Gastroesophageal sphincter (tissue), 4 donors: ENCODE measurements at regions not wholly inside any gene's neighbourhood (a gene's known extent, or its start where the extent isn't known, plus 50 kb on each side); places are given as distances from the start of the nearest gene placed in this dataset.

Source experiments
- ATAC-seq: fragments of 150-250 bp; one replicate; pipeline ENCODE4 v1.9.1; 2016; ENCODE audit warnings: mild to moderate bottlenecking, moderate library complexity
- H3K27ac ChIP-seq, 4 donors: fragments of 200-600 bp; sonication (generic) in 3 of 4; 1 replicate in 3 of 4; 2 replicates in 1 of 4; pipeline ENCODE4 v1.5.1; 2016 to 2019
- H3K27me3 ChIP-seq: fragments of 200-600 bp; sonication (generic); one replicate; pipeline ENCODE4 v1.5.1; 2019
- H3K36me3 ChIP-seq, 2 donors: fragments of 200-600 bp; sonication (generic); one replicate each; pipeline ENCODE4 v1.5.1; 2019; ENCODE audit warnings: control low read depth in 1 of 2
- H3K4me1 ChIP-seq, 3 donors: fragments of 200-600 bp; sonication (generic); 1 replicate in 2 of 3; 2 replicates in 1 of 3; pipeline ENCODE4 v1.5.1; 2016 to 2019; ENCODE audit warnings: control low read depth in 2 of 3
- H3K4me3 ChIP-seq, 2 donors: fragments of 200-600 bp; sonication (generic); one replicate each; pipeline ENCODE4 v1.5.1; 2019; ENCODE audit warnings: mild to moderate bottlenecking in 1 of 2, moderate library complexity in 1 of 2
- H3K9me3 ChIP-seq, 3 donors: fragments of 200-600 bp; sonication (generic); one replicate each; pipeline ENCODE4 v1.5.1; 2017 to 2019; ENCODE audit warnings: control low read depth in 2 of 3
- CTCF ChIP-seq, 4 experiments: fragments of 200-600 bp in 2 of 4; fragments of 450-650 bp in 2 of 4; sonication (generic) in 1 of 4; IDR thresholded peaks; one replicate each; pipeline ENCODE4 v1.5.1; 2017 to 2019; ENCODE audit warnings: antibody characterized with exemption in 4 of 4, mild to moderate bottlenecking in 2 of 4, moderate library complexity in 2 of 4
- EP300 ChIP-seq: sonication (generic); formaldehyde crosslinking; IDR thresholded peaks from one replicate; pipeline ENCODE4 v1.6.1; 2017; ENCODE audit warnings: antibody characterized with exemption, mild to moderate bottlenecking
- POLR2A ChIP-seq, 2 donors: fragments of 450-650 bp; IDR thresholded peaks; one replicate each; pipeline ENCODE4 v1.6.1; 2017; ENCODE audit warnings: antibody characterized with exemption in 2 of 2, mild to moderate bottlenecking in 2 of 2, moderate library complexity in 1 of 2
- POLR2AphosphoS5 ChIP-seq: sonication (generic); formaldehyde crosslinking; IDR thresholded peaks from one replicate; pipeline ENCODE4 v1.6.1; 2017; ENCODE audit warnings: antibody characterized with exemption
- WGBS, 2 donors: methylation state at CpG; one replicate each; pipeline ENCODE4 v1.1.5; 2018; ENCODE audit warnings: low coverage in 1 of 2; 5-methylcytosine and 5-hydroxymethylcytosine counted together

GRCh38 chr22:27588915-27589314 lies 212.6 kb downstream of the MN1 start:
- Histone ChIP-seq H3K4me3 (no peak overlapping the region), H3K36me3 (no peaks in the 10 kb centered on the region), H3K4me1 (peaks cover 0 to 8% (median 0%) of the 10 kb centered on the region in 3 donors), H3K27ac (no peak overlapping the region), H3K27me3 (no peaks in the 10 kb centered on the region), H3K9me3 (no peaks in the 10 kb centered on the region)
- 86 to 100% methylated on average over 2 of the region's 2 CpGs for WGBS, 2 donors
- TF ChIP-seq EP300 (no peak), POLR2AphosphoS5 (no peak), CTCF (IDR thresholded peaks at IDR 0.05) (no peak), POLR2A (IDR thresholded peaks at IDR 0.05) (no peak)
- no peak for ATAC-seq

GRCh38 chr22:27591060-27591459 lies 210.5 kb downstream of the MN1 start:
- Histone ChIP-seq H3K4me3 (no peak overlapping the region), H3K27me3 (no peaks in the 10 kb centered on the region), H3K36me3 (no peaks in the 10 kb centered on the region), H3K9me3 (no peaks in the 10 kb centered on the region), H3K27ac (no peak overlapping the region), H3K4me1 (peaks cover 0 to 5% (median 0%) of the 10 kb centered on the region in 3 donors)
- TF ChIP-seq EP300 = no peak
- no peak for TF ChIP-seq CTCF (IDR thresholded peaks at IDR 0.05)
- ATAC-seq = no peak
- 63% methylated on average over 2 of the region's 6 CpGs; no CpG with 5 or more reads in 1 of the 2 donors for WGBS, 2 donors

- peaks cover 0 to 5% (median 0%) of the 10 kb centered on the region in 3 donors for H3K4me1 ChIP-seq
- H3K27me3 ChIP-seq = no peaks in the 10 kb centered on the region
- H3K9me3 ChIP-seq = no peaks in the 10 kb centered on the region
- no peak overlapping the region for H3K4me3 ChIP-seq
- ATAC-seq = no peak
- WGBS, 2 donors = 100% methylated on average over 1 of the region's 2 CpGs; no CpG with 5 or more reads in 1 of the 2 donors
- no peak for TF ChIP-seq EP300
- H3K36me3 ChIP-seq = no peaks in the 10 kb centered on the region
- H3K27ac ChIP-seq = no peak overlapping the region
Observed at GRCh38 chr22:27593378-27593777, 208.2 kb downstream of the MN1 start.

- TF ChIP-seq POLR2AphosphoS5 (no peak), POLR2A (IDR thresholded peaks at IDR 0.05) (no peak), EP300 (no peak), CTCF (IDR thresholded peaks at IDR 0.05) (no peak)
- ATAC-seq = no peak
- no peaks in the 10 kb centered on the region for H3K9me3 ChIP-seq
- H3K27ac ChIP-seq = no peak overlapping the region
- no peaks in the 10 kb centered on the region for H3K36me3 ChIP-seq
- peaks cover 0 to 5% (median 0%) of the 10 kb centered on the region in 3 donors for H3K4me1 ChIP-seq
- no peaks in the 10 kb centered on the region for H3K27me3 ChIP-seq
- H3K4me3 ChIP-seq = no peak overlapping the region
- WGBS, 2 donors = 76% methylated on average over 2 of the region's 2 CpGs; no CpG with 5 or more reads in 1 of the 2 donors
Observed at GRCh38 chr22:27594020-27594419, 207.5 kb downstream of the MN1 start.

GRCh38 chr22:27594474-27595134 lies 207.0 kb downstream of the MN1 start:
- no peaks in the 10 kb centered on the region for H3K9me3 ChIP-seq
- 98 to 100% methylated on average over 5 of the region's 7 CpGs for WGBS, 2 donors
- H3K4me3 ChIP-seq = no peak overlapping the region
- no peak overlapping the region for H3K27ac ChIP-seq
- H3K27me3 ChIP-seq = no peaks in the 10 kb centered on the region
- ATAC-seq = no peak
- no peaks in the 10 kb centered on the region for H3K36me3 ChIP-seq
- no peak for TF ChIP-seq CTCF (IDR thresholded peaks at IDR 0.05)
- no peak for TF ChIP-seq POLR2A (IDR thresholded peaks at IDR 0.05)
- no peak for TF ChIP-seq EP300
- peaks cover 0 to 5% (median 0%) of the 10 kb centered on the region in 3 donors for H3K4me1 ChIP-seq
